GM23338 (cell line): ENCODE measurements at regions not wholly inside any gene's neighbourhood (a gene's known extent, or its start where the extent isn't known, plus 50 kb on each side); places are given as distances from the start of the nearest gene placed in this dataset.

Experiments
- CREB1 ChIP-seq: fragments of 250-450 bp; sonication (Bioruptor Pico); IDR thresholded peaks from 2 replicates; pipeline ENCODE4 v1.5.0; 2020; ENCODE audit warnings: low read depth, mild to moderate bottlenecking, moderate library complexity
- EZH2 ChIP-seq: fragments of 200-600 bp; sonication (generic); IDR thresholded peaks from one replicate; pipeline ENCODE4 v1.8.0; 2017; ENCODE audit warnings: antibody characterized with exemption, mild to moderate bottlenecking, low read depth; ENCODE audit not compliant: unreplicated experiment
- EZH2phosphoT487 ChIP-seq: fragments of 200-600 bp; sonication (generic); IDR thresholded peaks from one replicate; pipeline ENCODE4 v1.8.1; 2018; ENCODE audit warnings: antibody characterized with exemption; ENCODE audit not compliant: unreplicated experiment
- ZNF114 ChIP-seq: fragments of 250-450 bp; sonication (Bioruptor Pico); IDR thresholded peaks from 2 replicates; pipeline ENCODE4 v1.5.0; 2020; ENCODE audit warnings: mild to moderate bottlenecking, moderate library complexity
- TF ChIP-seq, protein P1 (sequence below), 2 experiments: fragments of 200-600 bp in 1 of 2; sonication (generic) in 1 of 2; conservative IDR thresholded peaks; 2 replicates each; pipeline versions ENCODE4 v1.5.1 to v1.6.1; 2016 to 2017; ENCODE audit warnings: antibody characterized with exemption in 2 of 2, low read depth in 2 of 2, mild to moderate bottlenecking in 2 of 2, moderate library complexity in 1 of 2

DNA sequence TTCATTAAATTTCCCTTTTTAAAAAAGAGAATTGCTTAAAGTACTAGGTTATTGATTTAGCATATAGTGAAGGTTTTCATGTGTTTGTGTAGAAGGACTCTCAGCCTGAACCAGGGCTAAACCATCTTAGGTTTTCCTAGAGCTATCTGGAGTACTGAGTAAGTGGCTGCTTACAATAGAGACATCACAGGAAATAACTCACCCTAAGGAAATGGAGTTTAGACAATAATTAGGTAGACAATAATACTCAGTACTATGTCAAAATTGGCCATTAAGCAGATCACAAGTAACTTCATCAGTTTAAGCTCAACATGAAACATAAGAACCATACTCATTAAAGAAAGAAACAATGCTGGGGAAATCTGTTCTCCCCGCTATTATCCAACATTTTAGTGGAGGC, 240.0 kb downstream of the RND3 start:
- TF ChIP-seq, protein P1, sequence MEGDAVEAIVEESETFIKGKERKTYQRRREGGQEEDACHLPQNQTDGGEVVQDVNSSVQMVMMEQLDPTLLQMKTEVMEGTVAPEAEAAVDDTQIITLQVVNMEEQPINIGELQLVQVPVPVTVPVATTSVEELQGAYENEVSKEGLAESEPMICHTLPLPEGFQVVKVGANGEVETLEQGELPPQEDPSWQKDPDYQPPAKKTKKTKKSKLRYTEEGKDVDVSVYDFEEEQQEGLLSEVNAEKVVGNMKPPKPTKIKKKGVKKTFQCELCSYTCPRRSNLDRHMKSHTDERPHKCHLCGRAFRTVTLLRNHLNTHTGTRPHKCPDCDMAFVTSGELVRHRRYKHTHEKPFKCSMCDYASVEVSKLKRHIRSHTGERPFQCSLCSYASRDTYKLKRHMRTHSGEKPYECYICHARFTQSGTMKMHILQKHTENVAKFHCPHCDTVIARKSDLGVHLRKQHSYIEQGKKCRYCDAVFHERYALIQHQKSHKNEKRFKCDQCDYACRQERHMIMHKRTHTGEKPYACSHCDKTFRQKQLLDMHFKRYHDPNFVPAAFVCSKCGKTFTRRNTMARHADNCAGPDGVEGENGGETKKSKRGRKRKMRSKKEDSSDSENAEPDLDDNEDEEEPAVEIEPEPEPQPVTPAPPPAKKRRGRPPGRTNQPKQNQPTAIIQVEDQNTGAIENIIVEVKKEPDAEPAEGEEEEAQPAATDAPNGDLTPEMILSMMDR (conservative IDR thresholded peaks at IDR 0.05; ENCODE audit: low read depth in 2 of 2): no peak
- TF ChIP-seq ZNF114 (CRISPR knock-in tag) (no peak), EZH2 (no peak), CREB1 (CRISPR knock-in tag) (no peak), EZH2phosphoT487 (no peak)
